SU-DHL-6 (cell line): ENCODE measurements at regions not wholly inside any gene's neighbourhood (a gene's known extent, or its start where the extent isn't known, plus 50 kb on each side); places are given as distances from the start of the nearest gene placed in this dataset.

ENCODE experiments used
- H2AFZ ChIP-seq: fragments of 200-600 bp; sonication (generic); 2 replicates; pipeline ENCODE4 v1.6.1; 2014; ENCODE audit warnings: low read depth, mild to moderate bottlenecking, moderate library complexity, mixed read lengths, antibody characterized with exemption, low read length; ENCODE audit not compliant: severe bottlenecking
- H3F3A ChIP-seq: fragments of 200-600 bp; shearing (Covaris generic); 2 replicates; pipeline ENCODE4 v1.6.0; 2016; ENCODE audit warnings: antibody characterized with exemption, mild to moderate bottlenecking; ENCODE audit not compliant: insufficient read depth
- H3K27ac ChIP-seq: fragments of 200-600 bp; sonication (generic); 2 replicates; pipeline ENCODE4 v1.5.1; 2016; ENCODE audit warnings: low read depth, mild to moderate bottlenecking, low read length, moderate library complexity, mixed read lengths
- H3K27me3 ChIP-seq: fragments of 200-600 bp; sonication (generic), shearing (Covaris generic); 2 replicates; pipeline ENCODE4 v1.6.0; 2014; ENCODE audit warnings: mild to moderate bottlenecking, low read length
- H3K36me3 ChIP-seq: fragments of 200-600 bp; sonication (generic); 2 replicates; pipeline ENCODE4 v1.6.1; 2014; ENCODE audit warnings: mild to moderate bottlenecking, low read length, mixed read lengths
- H3K4me2 ChIP-seq: fragments of 300-600, 200-600 bp; shearing (Covaris generic), sonication (generic); 2 replicates; pipeline ENCODE4 v1.6.0; 2014; ENCODE audit warnings: low read length, low read depth, mild to moderate bottlenecking; ENCODE audit not compliant: poor library complexity, severe bottlenecking
- H3K4me3 ChIP-seq: fragments of 200-600 bp; sonication (generic); 2 replicates; pipeline ENCODE4 v1.5.1; 2014; ENCODE audit warnings: antibody characterized with exemption, low read length, mild to moderate bottlenecking, mixed read lengths; ENCODE audit not compliant: insufficient read depth, poor library complexity, severe bottlenecking
- H3K79me2 ChIP-seq: fragments of 200-600 bp; sonication (generic); 2 replicates; pipeline ENCODE4 v1.6.1; 2014; ENCODE audit warnings: mild to moderate bottlenecking, low read length, moderate library complexity; ENCODE audit not compliant: insufficient read depth
- H3K9ac ChIP-seq: fragments of 200-600 bp; sonication (generic); 2 replicates; pipeline ENCODE4 v1.7.0; 2014; ENCODE audit warnings: mild to moderate bottlenecking, low read length
- H3K9me2 ChIP-seq: fragments of 200-600 bp; sonication (generic); replicated peaks from 2 replicates; pipeline ENCODE4 v1.6.1; 2014; ENCODE audit warnings: low read length; ENCODE audit not compliant: insufficient read depth
- H3K9me3 ChIP-seq: fragments of 200-600 bp; sonication (generic); 2 replicates; pipeline ENCODE4 v1.6.1; 2014; ENCODE audit warnings: low read length, mixed read lengths; ENCODE audit not compliant: insufficient read depth
- H4K20me1 ChIP-seq: fragments of 200-600 bp; sonication (generic); 2 replicates; pipeline ENCODE4 v1.6.1; 2014; ENCODE audit warnings: low read depth, mild to moderate bottlenecking, antibody characterized with exemption, low read length, moderate library complexity, mixed read lengths
- EZH2phosphoT487 ChIP-seq: fragments of 200-600 bp; sonication (generic), shearing (Covaris generic); conservative IDR thresholded peaks from 2 replicates; pipeline ENCODE4 v1.6.1; 2018; ENCODE audit warnings: mild to moderate bottlenecking, antibody characterized with exemption, low read length, moderate library complexity, mixed read lengths
- TF ChIP-seq, protein P1 (sequence below): fragments of 200-600 bp; sonication (generic); IDR thresholded peaks from one replicate; pipeline ENCODE4 v1.5.1; 2017; ENCODE audit warnings: antibody characterized with exemption, mild to moderate bottlenecking, low read length, moderate library complexity; ENCODE audit not compliant: insufficient read depth, poor library complexity, severe bottlenecking

GRCh38 chr1:173405834-173406233 lies 71.3 kb upstream of the PRDX6 start:
- Histone ChIP-seq H3F3A (peaks cover 27% of the 10 kb centered on the region), H3K9me3 (no peaks in the 10 kb centered on the region), H2AFZ (no peak overlapping the region), H3K9me2 (no peaks in the 10 kb centered on the region), H4K20me1 (no peaks in the 10 kb centered on the region), H3K4me2 (no peak overlapping the region), H3K4me3 (no peak overlapping the region), H3K27ac (no peak overlapping the region), H3K79me2 (no peaks in the 10 kb centered on the region), H3K36me3 (no peaks in the 10 kb centered on the region), H3K9ac (no peak overlapping the region), H3K27me3 (no peaks in the 10 kb centered on the region)
- TF ChIP-seq, protein P1, sequence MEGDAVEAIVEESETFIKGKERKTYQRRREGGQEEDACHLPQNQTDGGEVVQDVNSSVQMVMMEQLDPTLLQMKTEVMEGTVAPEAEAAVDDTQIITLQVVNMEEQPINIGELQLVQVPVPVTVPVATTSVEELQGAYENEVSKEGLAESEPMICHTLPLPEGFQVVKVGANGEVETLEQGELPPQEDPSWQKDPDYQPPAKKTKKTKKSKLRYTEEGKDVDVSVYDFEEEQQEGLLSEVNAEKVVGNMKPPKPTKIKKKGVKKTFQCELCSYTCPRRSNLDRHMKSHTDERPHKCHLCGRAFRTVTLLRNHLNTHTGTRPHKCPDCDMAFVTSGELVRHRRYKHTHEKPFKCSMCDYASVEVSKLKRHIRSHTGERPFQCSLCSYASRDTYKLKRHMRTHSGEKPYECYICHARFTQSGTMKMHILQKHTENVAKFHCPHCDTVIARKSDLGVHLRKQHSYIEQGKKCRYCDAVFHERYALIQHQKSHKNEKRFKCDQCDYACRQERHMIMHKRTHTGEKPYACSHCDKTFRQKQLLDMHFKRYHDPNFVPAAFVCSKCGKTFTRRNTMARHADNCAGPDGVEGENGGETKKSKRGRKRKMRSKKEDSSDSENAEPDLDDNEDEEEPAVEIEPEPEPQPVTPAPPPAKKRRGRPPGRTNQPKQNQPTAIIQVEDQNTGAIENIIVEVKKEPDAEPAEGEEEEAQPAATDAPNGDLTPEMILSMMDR, result no peak
- no peak for TF ChIP-seq EZH2phosphoT487

DNA sequence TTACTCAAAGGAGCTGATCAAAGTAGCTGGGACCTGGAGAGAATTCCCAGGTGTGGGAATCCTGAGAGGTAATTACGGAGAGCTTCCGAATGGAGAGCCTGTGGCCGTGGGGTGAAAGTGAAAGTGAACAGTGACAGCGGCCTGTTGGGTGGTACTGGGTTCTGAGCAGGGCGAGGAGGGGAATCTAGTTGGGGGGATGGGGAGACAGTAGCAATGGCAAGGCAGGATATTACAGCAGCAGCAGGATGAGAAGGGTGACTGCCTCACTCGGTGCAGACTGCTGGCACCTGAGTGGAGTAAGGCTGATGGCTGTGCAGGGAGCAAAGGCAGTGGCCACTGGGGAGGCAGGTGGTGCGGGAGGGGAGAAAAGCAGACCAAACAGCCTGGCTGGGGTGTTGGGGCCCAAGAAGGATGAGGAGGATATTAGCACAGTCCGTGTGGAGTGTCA lies 70.3 kb upstream of the PRDX6 start:
- Histone ChIP-seq H3K36me3 (no peaks in the 10 kb centered on the region), H3K27ac (peak overlapping the region; percentile 17; the same call in 1 of the 2 replicates), H3K27me3 (no peaks in the 10 kb centered on the region), H3K4me2 (peak overlapping the region; percentile 34), H3K79me2 (no peaks in the 10 kb centered on the region), H3K9ac (peak overlapping the region; percentile 19; the same call in 1 of the 2 replicates), H2AFZ (peak overlapping the region; percentile 23), H3K4me3 (no peak overlapping the region), H3K9me2 (no peaks in the 10 kb centered on the region), H3F3A (peaks cover 34% of the 10 kb centered on the region), H3K9me3 (no peaks in the 10 kb centered on the region), H4K20me1 (no peaks in the 10 kb centered on the region)
- TF ChIP-seq EZH2phosphoT487, result no peak
- TF ChIP-seq, protein P1, result no peak

DNA sequence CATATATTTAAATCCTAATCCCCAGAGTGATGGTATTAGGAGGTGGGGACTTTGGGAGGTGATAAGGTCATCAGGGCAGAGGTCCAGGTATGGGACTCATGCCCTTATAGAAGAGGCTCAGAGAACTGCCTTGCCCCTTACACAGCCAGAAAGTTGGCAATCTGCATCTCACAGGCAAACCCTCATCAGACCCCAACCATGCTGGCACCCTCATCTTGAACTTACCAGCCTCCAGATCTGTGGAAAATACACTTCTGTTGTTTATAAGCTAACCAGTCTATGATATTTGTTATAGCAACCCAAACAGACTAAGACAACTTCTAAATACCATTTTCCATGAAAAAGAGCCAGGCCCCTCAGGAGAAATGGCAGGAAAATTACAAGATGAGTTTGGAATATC lies 69.3 kb upstream of the PRDX6 start:
- H4K20me1 ChIP-seq, result no peaks in the 10 kb centered on the region
- peak overlapping the region; percentile 19; the same call in 1 of the 2 replicates for H3K9ac ChIP-seq
- H3K27me3 ChIP-seq, result no peaks in the 10 kb centered on the region
- peak overlapping the region; percentile 34 for H3K4me2 ChIP-seq
- H3K27ac ChIP-seq, result peak overlapping the region; percentile 40
- H3K4me3 ChIP-seq, result no peak overlapping the region
- H3K9me2 ChIP-seq, result no peaks in the 10 kb centered on the region
- peaks cover 44% of the 10 kb centered on the region for H3F3A ChIP-seq
- no peaks in the 10 kb centered on the region for H3K36me3 ChIP-seq
- H2AFZ ChIP-seq, result no peak overlapping the region
- H3K79me2 ChIP-seq, result no peaks in the 10 kb centered on the region
- H3K9me3 ChIP-seq, result no peaks in the 10 kb centered on the region
- no peak for TF ChIP-seq EZH2phosphoT487
- TF ChIP-seq, protein P1, result no peak

DNA sequence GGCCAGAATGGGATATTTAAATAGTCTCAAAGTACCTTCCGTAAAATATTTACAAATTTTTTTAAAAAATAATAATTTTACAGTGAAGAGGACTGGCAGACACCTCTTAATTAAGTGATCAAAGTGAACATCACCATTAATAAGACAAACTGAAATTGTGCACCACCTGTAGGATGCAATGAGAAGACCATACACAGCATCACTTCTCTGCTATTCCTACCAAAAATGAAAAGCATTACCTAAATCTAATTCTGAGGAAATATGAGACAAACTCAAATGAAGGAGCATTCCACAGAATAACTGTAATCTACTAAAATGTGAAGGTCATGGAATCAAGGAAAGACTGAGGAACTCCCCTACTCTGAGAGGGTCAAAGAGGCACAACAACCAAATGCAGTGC lies 68.2 kb upstream of the PRDX6 start:
- Histone ChIP-seq H3K27ac (peak overlapping the region; percentile 97), H3K9me3 (no peaks in the 10 kb centered on the region), H3K4me3 (no peak overlapping the region), H3K4me2 (peak overlapping the region; percentile 61), H4K20me1 (no peaks in the 10 kb centered on the region), H3K9ac (no peak overlapping the region), H3K79me2 (no peaks in the 10 kb centered on the region), H3F3A (peaks cover 53% of the 10 kb centered on the region), H2AFZ (no peak overlapping the region), H3K9me2 (no peaks in the 10 kb centered on the region), H3K27me3 (no peaks in the 10 kb centered on the region), H3K36me3 (no peaks in the 10 kb centered on the region)
- TF ChIP-seq EZH2phosphoT487, result no peak
- TF ChIP-seq, protein P1, result no peak
